ENCODE measurements at regions not wholly inside any gene's neighbourhood (a gene's known extent, or its start where the extent isn't known, plus 50 kb on each side); places are given as distances from the start of the nearest gene placed in this dataset.

DNA sequence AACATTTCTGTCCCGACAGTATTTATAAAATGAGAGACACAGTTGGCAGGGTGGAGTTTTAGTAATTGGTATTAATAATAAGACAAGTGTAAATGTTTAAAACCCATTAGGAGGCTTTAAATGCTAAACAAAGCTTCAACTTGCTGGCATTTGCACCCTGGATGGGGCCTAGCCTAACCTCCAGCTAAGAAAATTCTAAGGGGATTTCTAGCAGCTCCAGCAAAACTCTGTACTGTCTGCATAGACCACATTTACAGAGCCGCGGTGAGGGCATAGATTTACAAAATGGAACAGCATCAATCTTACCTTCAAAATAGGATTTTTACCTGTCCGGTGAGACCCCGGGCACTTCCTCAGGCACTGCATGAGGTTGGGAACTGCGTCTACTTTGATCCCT lies 113.9 kb upstream of the ANO1 start:
- H3K9me3 ChIP-seq (ENCODE audit: insufficient read depth, low read depth, low read length) = no peaks in the 10 kb centered on the region
- H2AFZ ChIP-seq (ENCODE audit: low read depth, low read length) = no peak overlapping the region
- no peaks in the 10 kb centered on the region for H3K36me3 ChIP-seq (ENCODE audit: insufficient read depth, low read length)
- H3K36me3 Mint-ChIP-seq (ENCODE audit: low read depth, unreplicated experiment) = peaks cover 2% of the 10 kb centered on the region
- TF ChIP-seq EZH2 (IDR thresholded peaks at IDR 0.05; ENCODE audit: insufficient read depth, low read length) = no peak
- TF ChIP-seq, protein P1, sequence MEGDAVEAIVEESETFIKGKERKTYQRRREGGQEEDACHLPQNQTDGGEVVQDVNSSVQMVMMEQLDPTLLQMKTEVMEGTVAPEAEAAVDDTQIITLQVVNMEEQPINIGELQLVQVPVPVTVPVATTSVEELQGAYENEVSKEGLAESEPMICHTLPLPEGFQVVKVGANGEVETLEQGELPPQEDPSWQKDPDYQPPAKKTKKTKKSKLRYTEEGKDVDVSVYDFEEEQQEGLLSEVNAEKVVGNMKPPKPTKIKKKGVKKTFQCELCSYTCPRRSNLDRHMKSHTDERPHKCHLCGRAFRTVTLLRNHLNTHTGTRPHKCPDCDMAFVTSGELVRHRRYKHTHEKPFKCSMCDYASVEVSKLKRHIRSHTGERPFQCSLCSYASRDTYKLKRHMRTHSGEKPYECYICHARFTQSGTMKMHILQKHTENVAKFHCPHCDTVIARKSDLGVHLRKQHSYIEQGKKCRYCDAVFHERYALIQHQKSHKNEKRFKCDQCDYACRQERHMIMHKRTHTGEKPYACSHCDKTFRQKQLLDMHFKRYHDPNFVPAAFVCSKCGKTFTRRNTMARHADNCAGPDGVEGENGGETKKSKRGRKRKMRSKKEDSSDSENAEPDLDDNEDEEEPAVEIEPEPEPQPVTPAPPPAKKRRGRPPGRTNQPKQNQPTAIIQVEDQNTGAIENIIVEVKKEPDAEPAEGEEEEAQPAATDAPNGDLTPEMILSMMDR (IDR thresholded peaks at IDR 0.05; ENCODE audit: insufficient read depth, low read depth, low read length) = no peak
- H3K79me2 ChIP-seq (ENCODE audit: insufficient read depth, low read length) = no peaks in the 10 kb centered on the region
- no peak for FAIRE-seq
- no peaks in the 10 kb centered on the region for H3K27me3 ChIP-seq (ENCODE audit: insufficient read depth, low read length)
- no peaks in the 10 kb centered on the region for H4K20me1 ChIP-seq (ENCODE audit: insufficient read depth, low read length)
- no peak overlapping the region for H3K27ac Mint-ChIP-seq (ENCODE audit: unreplicated experiment)
- no peak overlapping the region for H3K4me3 ChIP-seq (ENCODE audit: insufficient read depth, low read depth, low read length)
- no peak overlapping the region for H3K4me3 Mint-ChIP-seq (ENCODE audit: unreplicated experiment)
- H3K27ac ChIP-seq (ENCODE audit: low read depth, low read length) = no peak overlapping the region
- DNase-seq (ENCODE audit: low read depth) = no peak
- peaks cover 2% of the 10 kb centered on the region for H3K9me3 Mint-ChIP-seq (ENCODE audit: unreplicated experiment)
- H3K4me1 Mint-ChIP-seq (ENCODE audit: low read depth, unreplicated experiment) = peaks cover 2% of the 10 kb centered on the region
- H3K4me2 ChIP-seq (ENCODE audit: low read length) = no peak overlapping the region
- H3K4me1 ChIP-seq (ENCODE audit: insufficient read depth, low read length) = peaks cover 9% of the 10 kb centered on the region
- H3K9ac ChIP-seq (ENCODE audit: low read length) = no peak overlapping the region
- peaks cover 15% of the 10 kb centered on the region for H3K27me3 Mint-ChIP-seq (ENCODE audit: low read depth, unreplicated experiment)

DNA sequence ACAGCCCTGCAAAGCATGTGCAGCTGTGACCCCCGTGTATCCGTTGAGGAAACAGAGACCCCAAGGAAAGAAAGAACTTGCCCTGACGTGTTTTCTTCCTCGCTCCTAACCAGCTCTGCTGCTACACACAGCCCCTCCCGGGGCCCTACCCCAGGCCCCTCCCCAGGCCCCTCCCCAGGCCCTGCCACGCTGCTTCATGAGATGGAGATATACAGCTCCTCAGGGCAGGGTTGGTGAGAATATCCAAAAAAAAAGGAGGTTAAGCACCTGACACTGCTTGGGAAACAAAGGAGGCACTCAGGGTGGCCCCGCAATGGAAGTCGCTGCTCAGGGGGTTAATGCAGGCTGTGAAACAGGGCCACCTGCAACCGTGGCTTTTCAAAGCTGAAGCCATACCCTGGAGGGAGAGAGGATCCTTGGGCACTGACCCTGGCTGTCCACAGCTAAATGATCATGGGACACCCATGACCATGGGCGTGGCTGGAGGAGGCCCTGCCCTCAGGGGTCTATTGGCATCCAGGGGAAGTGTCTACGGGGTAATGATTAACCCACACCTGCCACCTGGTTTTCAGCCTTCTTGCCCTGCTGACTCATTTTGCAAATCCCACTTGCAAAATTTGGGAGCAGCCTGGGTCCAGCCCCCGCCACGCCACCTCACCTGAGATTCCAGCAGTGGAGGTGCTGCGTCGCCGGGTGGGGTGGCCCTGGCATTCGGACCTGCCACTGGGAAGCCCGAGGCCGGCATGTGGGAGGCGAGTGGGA lies 112.1 kb upstream of the ANO1 start:
- TF ChIP-seq, protein P1 (IDR thresholded peaks at IDR 0.05; ENCODE audit: insufficient read depth, low read depth, low read length) = no peak
- TF ChIP-seq EZH2 (IDR thresholded peaks at IDR 0.05; ENCODE audit: insufficient read depth, low read length) = no peak
- Histone ChIP-seq H3K79me2 (ENCODE audit: insufficient read depth, low read length) (no peaks in the 10 kb centered on the region), H3K4me2 (ENCODE audit: low read length) (no peak overlapping the region), H3K9ac (ENCODE audit: low read length) (no peak overlapping the region), H3K4me3 (ENCODE audit: insufficient read depth, low read depth, low read length) (no peak overlapping the region), H2AFZ (ENCODE audit: low read depth, low read length) (no peak overlapping the region), H3K4me1 (ENCODE audit: insufficient read depth, low read length) (peaks cover 9% of the 10 kb centered on the region), H3K9me3 (ENCODE audit: insufficient read depth, low read depth, low read length) (no peaks in the 10 kb centered on the region), H3K27ac (ENCODE audit: low read depth, low read length) (no peak overlapping the region), H3K27me3 (ENCODE audit: insufficient read depth, low read length) (no peaks in the 10 kb centered on the region), H3K36me3 (ENCODE audit: insufficient read depth, low read length) (no peaks in the 10 kb centered on the region), H4K20me1 (ENCODE audit: insufficient read depth, low read length) (no peaks in the 10 kb centered on the region)
- H3K9me3 Mint-ChIP-seq (ENCODE audit: unreplicated experiment) = peaks cover 2% of the 10 kb centered on the region
- no peaks in the 10 kb centered on the region for H3K36me3 Mint-ChIP-seq (ENCODE audit: low read depth, unreplicated experiment)
- no peak for DNase-seq (ENCODE audit: low read depth)
- H3K27ac Mint-ChIP-seq (ENCODE audit: unreplicated experiment) = no peak overlapping the region
- peaks cover 24% of the 10 kb centered on the region for H3K27me3 Mint-ChIP-seq (ENCODE audit: low read depth, unreplicated experiment)
- no peak overlapping the region for H3K4me3 Mint-ChIP-seq (ENCODE audit: unreplicated experiment)
- H3K4me1 Mint-ChIP-seq (ENCODE audit: low read depth, unreplicated experiment) = peaks cover 2% of the 10 kb centered on the region
- FAIRE-seq = no peak

DNA sequence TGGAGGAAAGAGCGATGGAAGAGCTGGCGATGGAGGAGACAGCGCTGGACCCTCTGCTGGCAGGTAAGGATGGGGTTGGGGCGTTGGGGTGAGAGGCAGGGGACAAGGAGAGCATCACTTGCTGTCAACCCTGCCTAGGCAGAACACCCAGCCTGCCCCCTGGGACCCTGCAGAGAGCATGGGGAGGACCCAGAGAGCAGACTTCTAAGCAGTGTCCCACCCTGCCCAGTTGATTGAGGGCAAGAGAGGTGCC lies 111.6 kb upstream of the ANO1 start:
- TF ChIP-seq EZH2 (IDR thresholded peaks at IDR 0.05; ENCODE audit: insufficient read depth, low read length) = no peak
- TF ChIP-seq, protein P1 (IDR thresholded peaks at IDR 0.05; ENCODE audit: insufficient read depth, low read depth, low read length) = no peak
- Histone ChIP-seq H3K79me2 (ENCODE audit: insufficient read depth, low read length) (no peaks in the 10 kb centered on the region), H3K27ac (ENCODE audit: low read depth, low read length) (no peak overlapping the region), H3K9me3 (ENCODE audit: insufficient read depth, low read depth, low read length) (no peaks in the 10 kb centered on the region), H3K4me3 (ENCODE audit: insufficient read depth, low read depth, low read length) (no peak overlapping the region), H3K4me2 (ENCODE audit: low read length) (no peak overlapping the region), H4K20me1 (ENCODE audit: insufficient read depth, low read length) (no peaks in the 10 kb centered on the region), H3K4me1 (ENCODE audit: insufficient read depth, low read length) (peaks cover 9% of the 10 kb centered on the region), H3K27me3 (ENCODE audit: insufficient read depth, low read length) (no peaks in the 10 kb centered on the region), H2AFZ (ENCODE audit: low read depth, low read length) (no peak overlapping the region), H3K36me3 (ENCODE audit: insufficient read depth, low read length) (no peaks in the 10 kb centered on the region), H3K9ac (ENCODE audit: low read length) (no peak overlapping the region)
- H3K9me3 Mint-ChIP-seq (ENCODE audit: unreplicated experiment) = peaks cover 2% of the 10 kb centered on the region
- no peak for DNase-seq (ENCODE audit: low read depth)
- peaks cover 2% of the 10 kb centered on the region for H3K4me1 Mint-ChIP-seq (ENCODE audit: low read depth, unreplicated experiment)
- H3K4me3 Mint-ChIP-seq (ENCODE audit: unreplicated experiment) = no peak overlapping the region
- FAIRE-seq = no peak
- no peaks in the 10 kb centered on the region for H3K36me3 Mint-ChIP-seq (ENCODE audit: low read depth, unreplicated experiment)
- peaks cover 24% of the 10 kb centered on the region for H3K27me3 Mint-ChIP-seq (ENCODE audit: low read depth, unreplicated experiment)
- no peak overlapping the region for H3K27ac Mint-ChIP-seq (ENCODE audit: unreplicated experiment)
